Mesothelial cell of epicardium (in vitro differentiated cells): ENCODE measurements at regions not wholly inside any gene's neighbourhood (a gene's known extent, or its start where the extent isn't known, plus 50 kb on each side); places are given as distances from the start of the nearest gene placed in this dataset.

ENCODE experiments used
- DNase-seq, 2 experiments: peaks; one replicate each; pipeline ENCODE4 v3.0.0; 2021; ENCODE audit warnings: low spot score in 2 of 2; ENCODE audit not compliant: unreplicated experiment in 2 of 2
- H3K27ac Mint-ChIP-seq: 2 replicates; pipeline ENCODE4 v1.8.0; 2021; ENCODE audit warnings: mixed read lengths
- H3K27me3 Mint-ChIP-seq: 2 replicates; pipeline ENCODE4 v1.8.0; 2021; ENCODE audit warnings: low read depth, mixed read lengths
- H3K36me3 Mint-ChIP-seq: 2 replicates; pipeline ENCODE4 v1.8.0; 2021; ENCODE audit warnings: mixed read lengths
- H3K4me1 Mint-ChIP-seq: 2 replicates; pipeline ENCODE4 v1.8.0; 2021; ENCODE audit warnings: mixed read lengths
- H3K4me3 Mint-ChIP-seq: 2 replicates; pipeline ENCODE4 v1.8.0; 2021; ENCODE audit warnings: mild to moderate bottlenecking, moderate library complexity, mixed read lengths
- H3K9me3 Mint-ChIP-seq: 2 replicates; pipeline ENCODE4 v1.8.0; 2021; ENCODE audit warnings: mixed read lengths
- TF ChIP-seq, protein P1 (sequence below): fragments of 200-600 bp; sonication (generic); IDR thresholded peaks from one replicate; pipeline ENCODE4 v1.5.0; 2021; ENCODE audit warnings: antibody characterized with exemption; ENCODE audit not compliant: unreplicated experiment

DNA sequence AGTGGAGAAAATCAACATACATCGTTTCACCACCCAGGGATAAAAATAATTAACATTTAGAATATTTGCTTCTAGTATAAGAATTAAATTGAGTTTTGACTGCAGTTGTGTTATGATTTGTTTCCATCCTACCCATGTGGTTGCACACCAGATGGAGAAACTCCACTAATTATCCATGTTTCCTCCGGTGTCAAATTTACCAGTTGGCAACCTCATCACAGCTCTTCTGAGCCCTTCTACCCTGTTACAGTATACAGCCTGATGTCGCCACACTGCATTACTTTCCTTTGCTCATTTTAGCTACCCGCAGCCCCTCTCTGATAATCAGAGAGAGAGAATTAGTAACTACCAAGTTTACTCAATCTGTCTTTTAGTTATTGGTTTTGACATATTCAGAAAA lies 411.2 kb downstream of the DTHD1 start:
- DNase-seq: no peak
- peaks cover 20% of the 10 kb centered on the region for H3K9me3 Mint-ChIP-seq
- no peak overlapping the region for H3K27ac Mint-ChIP-seq
- no peaks in the 10 kb centered on the region for H3K27me3 Mint-ChIP-seq
- no peak overlapping the region for H3K4me3 Mint-ChIP-seq
- TF ChIP-seq, protein P1, sequence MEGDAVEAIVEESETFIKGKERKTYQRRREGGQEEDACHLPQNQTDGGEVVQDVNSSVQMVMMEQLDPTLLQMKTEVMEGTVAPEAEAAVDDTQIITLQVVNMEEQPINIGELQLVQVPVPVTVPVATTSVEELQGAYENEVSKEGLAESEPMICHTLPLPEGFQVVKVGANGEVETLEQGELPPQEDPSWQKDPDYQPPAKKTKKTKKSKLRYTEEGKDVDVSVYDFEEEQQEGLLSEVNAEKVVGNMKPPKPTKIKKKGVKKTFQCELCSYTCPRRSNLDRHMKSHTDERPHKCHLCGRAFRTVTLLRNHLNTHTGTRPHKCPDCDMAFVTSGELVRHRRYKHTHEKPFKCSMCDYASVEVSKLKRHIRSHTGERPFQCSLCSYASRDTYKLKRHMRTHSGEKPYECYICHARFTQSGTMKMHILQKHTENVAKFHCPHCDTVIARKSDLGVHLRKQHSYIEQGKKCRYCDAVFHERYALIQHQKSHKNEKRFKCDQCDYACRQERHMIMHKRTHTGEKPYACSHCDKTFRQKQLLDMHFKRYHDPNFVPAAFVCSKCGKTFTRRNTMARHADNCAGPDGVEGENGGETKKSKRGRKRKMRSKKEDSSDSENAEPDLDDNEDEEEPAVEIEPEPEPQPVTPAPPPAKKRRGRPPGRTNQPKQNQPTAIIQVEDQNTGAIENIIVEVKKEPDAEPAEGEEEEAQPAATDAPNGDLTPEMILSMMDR: no peak
- H3K4me1 Mint-ChIP-seq: no peaks in the 10 kb centered on the region
- H3K36me3 Mint-ChIP-seq: no peaks in the 10 kb centered on the region

DNA sequence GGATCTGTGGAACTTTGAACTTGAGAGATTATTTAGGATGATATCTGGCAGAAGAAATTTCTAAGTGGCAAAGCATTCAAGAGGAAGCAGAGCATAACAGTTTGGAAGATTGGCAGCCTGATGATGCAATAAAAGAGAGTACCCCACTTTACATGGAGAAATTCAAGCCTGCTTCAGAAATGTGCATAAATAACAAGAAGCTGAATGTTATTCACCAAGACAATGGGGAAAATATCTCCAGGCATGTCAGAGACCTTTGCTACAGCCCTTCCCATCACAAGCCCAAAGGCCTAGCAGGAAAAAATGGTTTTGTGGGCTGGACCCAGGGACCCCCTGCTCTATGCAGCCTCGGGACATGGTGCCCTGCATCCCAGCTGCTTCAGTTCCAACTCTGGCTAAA lies 420.8 kb downstream of the DTHD1 start:
- H3K9me3 Mint-ChIP-seq: peaks cover 20% of the 10 kb centered on the region
- H3K4me3 Mint-ChIP-seq: no peak overlapping the region
- no peaks in the 10 kb centered on the region for H3K4me1 Mint-ChIP-seq
- no peaks in the 10 kb centered on the region for H3K27me3 Mint-ChIP-seq
- H3K27ac Mint-ChIP-seq: no peak overlapping the region
- DNase-seq: no peak
- TF ChIP-seq, protein P1: no peak
- no peaks in the 10 kb centered on the region for H3K36me3 Mint-ChIP-seq

DNA sequence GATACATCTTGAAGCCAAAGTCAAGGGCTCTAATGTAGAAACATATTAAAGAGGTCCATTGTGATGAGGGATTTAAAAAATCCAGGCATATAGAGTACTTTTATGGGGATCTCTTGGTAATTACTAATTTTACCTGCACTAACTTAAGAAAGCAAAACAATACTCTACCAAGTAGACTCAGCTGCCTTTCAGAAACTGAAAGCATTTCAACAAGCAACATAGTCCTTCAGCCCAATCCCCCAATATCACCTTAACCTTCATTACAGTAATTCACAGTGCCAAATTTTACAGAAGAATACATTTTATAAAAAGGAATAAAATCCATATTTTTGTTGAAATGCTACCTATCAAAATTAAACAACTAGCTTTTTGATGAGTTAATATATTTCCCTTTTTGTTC lies 422.9 kb downstream of the DTHD1 start:
- Mint-ChIP-seq H3K4me3 (no peak overlapping the region), H3K4me1 (no peaks in the 10 kb centered on the region), H3K36me3 (no peaks in the 10 kb centered on the region), H3K27me3 (no peaks in the 10 kb centered on the region), H3K27ac (no peak overlapping the region), H3K9me3 (peaks cover 24% of the 10 kb centered on the region)
- TF ChIP-seq, protein P1: no peak
- DNase-seq: no peak

- Mint-ChIP-seq H3K4me1 (no peaks in the 10 kb centered on the region), H3K27ac (no peak overlapping the region), H3K4me3 (no peak overlapping the region), H3K36me3 (no peaks in the 10 kb centered on the region), H3K9me3 (peaks cover 4% of the 10 kb centered on the region), H3K27me3 (no peaks in the 10 kb centered on the region)
- TF ChIP-seq, protein P1: no peak
- no peak for DNase-seq
Measured at GRCh38 chr4:36709991-36710390, 428.6 kb downstream of the DTHD1 start.

DNA sequence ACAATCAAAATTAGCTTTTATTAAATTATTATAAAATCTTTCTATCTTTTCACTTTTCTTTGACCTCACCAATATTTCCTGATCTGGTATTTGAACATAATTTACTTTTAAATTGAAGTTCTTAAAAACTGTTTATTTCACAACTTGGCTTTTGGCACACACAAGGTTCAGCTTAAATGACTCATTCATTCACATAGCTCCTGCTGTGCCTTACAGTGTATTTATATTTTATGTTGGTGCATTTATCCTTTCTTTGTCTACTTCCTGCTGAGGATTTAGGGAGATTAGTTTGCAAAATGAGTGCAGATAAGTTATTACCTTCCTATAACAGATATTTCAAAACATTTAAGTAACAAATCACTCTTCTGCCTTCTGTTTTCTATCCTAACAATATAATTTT lies 430.6 kb downstream of the DTHD1 start:
- H3K27me3 Mint-ChIP-seq: no peaks in the 10 kb centered on the region
- TF ChIP-seq, protein P1: no peak
- no peak overlapping the region for H3K4me3 Mint-ChIP-seq
- H3K4me1 Mint-ChIP-seq: no peaks in the 10 kb centered on the region
- no peak for DNase-seq
- peaks cover 9% of the 10 kb centered on the region for H3K9me3 Mint-ChIP-seq
- H3K36me3 Mint-ChIP-seq: no peaks in the 10 kb centered on the region
- H3K27ac Mint-ChIP-seq: no peak overlapping the region

- TF ChIP-seq, protein P1: no peak
- Mint-ChIP-seq H3K4me1 (no peaks in the 10 kb centered on the region), H3K36me3 (no peaks in the 10 kb centered on the region), H3K9me3 (peaks cover 4% of the 10 kb centered on the region), H3K27ac (no peak overlapping the region), H3K27me3 (no peaks in the 10 kb centered on the region), H3K4me3 (no peak overlapping the region)
- no peak for DNase-seq
Measured at GRCh38 chr4:36716874-36717273, 435.5 kb downstream of the DTHD1 start.
